ENCODE measurements at regions not wholly inside any gene's neighbourhood (a gene's known extent, or its start where the extent isn't known, plus 50 kb on each side); places are given as distances from the start of the nearest gene placed in this dataset.

- no peak for TF ChIP-seq ZNF462 (CRISPR knock-in tag; IDR thresholded peaks at IDR 0.05)
- TF ChIP-seq EZH2 (IDR thresholded peaks at IDR 0.05; ENCODE audit: low read depth, unreplicated experiment): no peak
These were observed 480.4 kb downstream of the SOX6 start (continued) for GRCh38 chr11:15875943-15876342.

- H3F3A ChIP-seq (replicated peaks; ENCODE audit: low read depth): no peaks in the 10 kb centered on the region
- Mint-ChIP-seq H3K4me1 (peaks cover 8% of the 10 kb centered on the region), H3K27ac (no peak overlapping the region), H3K27me3 (ENCODE audit: insufficient read depth, low read depth, poor library complexity) (peaks cover 3% of the 10 kb centered on the region), H3K36me3 (ENCODE audit: low read depth) (no peaks in the 10 kb centered on the region), H3K9me3 (peaks cover 3% of the 10 kb centered on the region; the same call in 1 of the 3 replicates), H3K4me3 (no peak overlapping the region)
- no peaks in the 10 kb centered on the region for H3K36me3 ChIP-seq (ENCODE audit: insufficient read depth)
- no peak overlapping the region for H2AFZ ChIP-seq
- no peak for TF ChIP-seq JUNB (IDR thresholded peaks at IDR 0.05; ENCODE audit: unreplicated experiment)
- TF ChIP-seq EZH2 (IDR thresholded peaks at IDR 0.05; ENCODE audit: low read depth, unreplicated experiment): no peak
- no peak for TF ChIP-seq REST (IDR thresholded peaks at IDR 0.05; ENCODE audit: unreplicated experiment)
- TF ChIP-seq ZNF114 (CRISPR knock-in tag; IDR thresholded peaks at IDR 0.05): no peak
- no peak for TF ChIP-seq ZNF331 (CRISPR knock-in tag; IDR thresholded peaks at IDR 0.05; ENCODE audit: low read depth)
- TF ChIP-seq ETS1 (IDR thresholded peaks at IDR 0.05): no peak
- no peak for TF ChIP-seq CTCF (conservative IDR thresholded peaks at IDR 0.05; ENCODE audit: low read depth in 2 of 2)
- no peak overlapping the region for H3K4me3 ChIP-seq
- H3K27ac ChIP-seq (ENCODE audit: low read depth): no peak overlapping the region
- DNase-seq (ENCODE audit: low spot score): no peak
- H3K4me2 ChIP-seq: no peak overlapping the region
- no peaks in the 10 kb centered on the region for H3K79me2 ChIP-seq (replicated peaks; ENCODE audit: insufficient read depth)
- H3K27me3 ChIP-seq (ENCODE audit: insufficient read depth): no peaks in the 10 kb centered on the region
- no peak for ATAC-seq
- H3K9me2 ChIP-seq (ENCODE audit: insufficient read depth): peaks cover 7% of the 10 kb centered on the region; the same call in 1 of the 2 replicates
- H3K4me1 ChIP-seq (ENCODE audit: insufficient read depth): no peaks in the 10 kb centered on the region
- H4K20me1 ChIP-seq (replicated peaks; ENCODE audit: insufficient read depth): no peaks in the 10 kb centered on the region
These were observed 477.6 kb downstream of the SOX6 start for GRCh38 chr11:15878756-15879155.
